ENCODE measurements at regions not wholly inside any gene's neighbourhood (a gene's known extent, or its start where the extent isn't known, plus 50 kb on each side); places are given as distances from the start of the nearest gene placed in this dataset.
"Not testable (repeated sequence)": the region's sequence is repeated elsewhere in the genome, so short reads cannot be mapped to it uniquely, and the experiment has no call there.

DNA sequence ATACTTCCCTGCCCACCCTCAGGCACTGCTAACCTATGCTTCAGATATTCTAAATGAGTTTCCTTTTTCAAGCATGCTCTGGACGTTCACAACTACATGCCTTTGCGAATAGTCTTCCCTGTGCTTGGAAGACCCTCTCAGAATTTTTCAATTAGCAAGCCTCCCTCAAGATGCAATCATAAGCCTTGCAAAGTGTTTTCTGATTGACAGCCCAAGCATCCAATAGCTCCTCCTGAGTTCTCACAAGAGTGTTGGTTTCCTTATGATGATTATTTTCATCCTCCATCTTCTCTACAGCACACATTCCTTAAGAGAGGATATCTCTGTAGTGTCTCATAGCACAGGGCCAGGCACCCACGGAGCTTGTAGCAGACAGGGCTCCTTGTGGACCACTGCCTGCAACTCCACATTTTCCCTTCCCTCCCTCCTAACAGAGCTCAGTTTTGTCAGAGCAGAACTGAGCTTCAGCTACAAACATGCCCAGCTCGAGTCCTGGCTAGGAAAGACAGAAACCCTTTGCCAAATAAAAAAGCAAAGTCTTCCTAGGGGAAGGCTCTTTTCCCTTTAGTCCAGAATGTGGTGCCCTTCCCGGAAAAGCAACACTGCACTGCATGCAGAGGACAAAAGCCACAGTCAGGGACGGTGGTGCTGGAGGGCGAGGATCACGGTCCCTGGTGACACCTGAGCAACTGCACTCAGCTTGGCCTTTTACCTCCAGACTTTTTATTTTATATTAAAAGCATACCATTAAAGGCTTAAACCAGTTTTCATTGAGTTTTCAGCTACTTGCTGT, 819.8 kb upstream of the ID2 start:
- in situ Hi-C loops (cut with HindIII; ENCODE audit: low sequenced_read_pairs) = no loop called here

DNA sequence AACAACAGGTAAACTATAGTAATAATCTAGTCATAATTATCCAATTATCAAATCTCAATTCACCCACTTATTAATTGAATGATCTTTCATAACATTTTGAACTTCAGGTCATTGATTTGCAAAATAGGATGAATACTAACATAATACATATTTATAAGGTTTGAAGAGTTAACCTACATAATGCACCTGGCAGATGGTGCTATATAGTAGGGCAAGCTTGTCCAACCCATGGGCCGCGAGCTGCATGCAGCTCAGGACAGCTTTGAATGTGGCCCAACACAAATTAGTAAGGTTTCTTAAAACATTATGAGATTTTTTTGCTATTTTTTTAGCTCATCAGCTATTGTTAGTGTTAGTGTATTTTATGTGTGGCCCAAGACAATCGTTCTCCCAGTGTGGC, 815.8 kb upstream of the ID2 start:
- in situ Hi-C loops (cut with HindIII; ENCODE audit: low sequenced_read_pairs) = no loop called here

DNA sequence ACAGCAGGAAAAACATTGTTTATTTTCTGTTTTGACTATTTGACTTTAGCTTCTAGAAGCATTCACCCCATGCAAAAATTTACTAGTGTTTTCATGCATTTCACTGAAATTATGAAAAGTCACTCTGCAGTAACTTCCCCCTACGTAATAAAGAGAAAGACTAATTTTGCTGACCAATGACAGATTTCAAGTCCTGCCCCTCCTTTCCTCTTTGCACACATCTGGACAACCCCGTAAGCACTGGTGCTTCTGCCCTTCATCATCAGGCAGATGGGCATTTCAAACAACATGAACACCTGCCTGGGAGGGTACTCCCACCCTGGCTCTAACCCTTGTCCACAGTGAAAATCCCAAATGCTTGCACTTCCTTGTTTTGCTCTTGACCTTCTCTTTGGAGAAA, 815.0 kb upstream of the ID2 start:
- in situ Hi-C loops (cut with HindIII; ENCODE audit: low sequenced_read_pairs) = no loop called here

DNA sequence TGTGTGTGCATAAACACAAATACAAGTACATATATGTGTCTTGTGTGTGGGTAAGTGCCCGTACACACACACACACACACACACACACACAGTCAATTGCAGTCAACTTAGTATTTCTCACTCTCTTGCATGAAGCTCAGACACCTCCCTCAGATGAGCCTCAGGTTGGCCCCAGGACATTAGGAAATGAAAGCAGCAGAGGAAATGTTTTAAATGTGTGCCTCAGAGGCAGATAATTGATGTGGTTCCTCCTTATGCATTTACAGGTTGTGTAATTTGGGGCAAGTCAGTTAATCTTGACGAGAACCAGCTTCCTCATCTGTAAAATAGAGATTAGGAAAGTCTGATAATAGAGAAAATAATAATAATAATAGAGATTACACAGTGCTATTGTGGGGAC, 814.0 kb upstream of the ID2 start:
- in situ Hi-C loops (cut with HindIII; ENCODE audit: low sequenced_read_pairs) = no loop called here

DNA sequence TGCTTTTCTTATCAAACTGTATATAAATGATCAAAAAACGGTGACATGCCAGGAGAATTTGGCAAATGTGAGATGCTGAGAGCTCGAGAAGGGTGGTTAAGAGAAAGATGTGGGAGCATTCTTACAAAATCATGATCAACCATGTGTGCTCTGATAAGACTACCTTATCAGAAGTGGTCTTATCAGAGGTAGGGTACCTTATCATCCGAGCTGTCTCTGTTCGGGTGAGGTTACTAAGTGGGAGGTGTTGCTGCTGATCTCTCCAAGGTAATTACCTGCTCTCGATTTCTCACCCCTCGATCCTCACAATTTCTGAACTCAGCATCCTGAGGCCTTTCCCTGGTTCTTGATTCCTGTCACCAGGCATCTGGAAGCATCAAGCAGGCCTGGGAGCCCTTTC, 813.0 kb upstream of the ID2 start:
- in situ Hi-C loops (cut with HindIII; ENCODE audit: low sequenced_read_pairs) = no loop called here

DNA sequence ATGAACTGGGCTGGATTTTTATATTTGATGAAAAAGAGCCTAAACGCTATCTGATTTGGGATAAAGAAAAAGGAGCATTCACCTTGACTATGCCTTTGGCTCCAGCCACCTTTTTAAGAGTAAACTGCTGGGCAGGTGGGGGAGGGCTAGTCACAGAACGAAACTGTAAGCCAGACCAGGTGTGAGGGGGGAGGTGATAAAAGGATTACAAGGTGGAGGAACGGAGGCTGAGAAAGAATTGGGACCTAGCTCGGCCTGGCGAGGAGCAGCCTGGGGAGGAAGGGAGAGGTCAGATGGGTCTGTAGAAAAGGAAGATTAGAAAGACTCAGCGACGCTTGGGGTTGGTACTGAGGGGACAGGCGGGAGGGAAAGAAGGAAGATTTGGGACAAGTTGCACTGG, 805.4 kb upstream of the ID2 start:
- in situ Hi-C loops (cut with HindIII; ENCODE audit: low sequenced_read_pairs) = not testable (repeated sequence)

DNA sequence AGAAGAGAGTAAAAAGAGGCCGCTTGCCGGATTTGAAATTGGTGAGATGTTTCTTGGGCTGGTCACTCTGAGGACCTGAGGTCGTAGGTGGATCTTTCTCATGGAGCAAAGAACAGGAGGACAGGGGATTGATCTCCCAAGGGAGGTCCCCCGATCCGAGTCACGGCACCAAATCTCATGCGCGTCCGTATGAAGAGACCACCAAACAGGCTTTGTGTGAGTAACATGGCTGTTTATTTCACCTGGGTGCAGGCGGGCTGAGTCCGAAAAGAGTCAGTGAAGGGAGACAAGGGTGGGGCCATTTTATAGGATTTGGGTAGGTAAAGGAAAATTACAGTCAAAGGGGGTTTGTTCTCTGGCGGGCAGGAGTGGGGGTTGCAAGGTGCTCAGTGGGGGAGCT, 803.6 kb upstream of the ID2 start:
- in situ Hi-C loops (cut with HindIII; ENCODE audit: low sequenced_read_pairs) = not testable (repeated sequence)

DNA sequence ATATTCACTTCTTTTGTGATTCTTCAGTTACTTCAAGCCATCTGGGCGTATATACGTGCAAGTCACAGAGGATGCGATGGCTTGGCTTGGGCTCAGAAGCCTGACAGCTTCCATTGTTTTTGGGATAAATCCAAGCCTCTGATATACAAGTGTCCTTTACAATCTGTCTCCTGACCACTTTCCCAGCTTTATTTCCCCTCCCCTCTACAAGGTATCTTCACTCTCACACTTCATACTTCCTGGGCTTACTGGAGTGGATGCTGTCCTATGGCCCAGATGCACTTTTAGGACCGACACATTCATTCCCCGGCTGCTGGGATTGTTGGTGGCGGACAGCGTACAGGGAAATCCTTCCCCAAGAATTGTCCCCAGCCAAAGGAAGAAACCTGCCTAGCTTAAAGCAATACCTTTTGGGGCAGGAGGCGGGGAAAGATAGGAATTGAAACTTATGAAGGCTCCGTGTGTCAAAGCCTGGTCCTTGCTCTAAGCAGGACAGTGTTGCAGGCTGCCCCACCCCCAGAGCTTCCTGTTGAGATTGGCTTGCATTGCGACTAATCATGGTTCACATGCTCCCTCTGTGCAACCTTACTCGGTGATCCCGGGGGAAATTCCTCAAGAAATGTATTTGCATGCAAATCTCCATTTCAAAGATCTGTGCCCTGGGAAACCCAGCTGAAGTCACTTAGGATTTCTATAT, 802.9 kb upstream of the ID2 start:
- in situ Hi-C loops (cut with HindIII; ENCODE audit: low sequenced_read_pairs) = no loop called here

DNA sequence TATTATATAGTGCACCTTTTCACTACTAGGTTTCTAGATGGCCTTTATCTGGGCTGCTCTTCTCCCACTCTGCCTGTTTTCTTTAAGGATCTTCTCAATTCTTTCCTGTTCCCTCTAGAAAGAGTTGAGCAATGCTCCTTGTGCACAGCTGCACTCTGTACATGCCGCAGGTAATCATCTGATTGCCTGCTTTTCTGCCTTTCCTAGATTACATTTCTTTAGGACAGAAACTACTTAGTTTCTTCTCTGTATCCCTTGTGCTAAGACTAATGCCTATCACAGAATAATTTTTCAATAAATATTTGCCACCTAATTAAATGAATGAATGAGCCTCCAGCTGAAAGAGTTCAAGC, 802.4 kb upstream of the ID2 start:
- in situ Hi-C loops (cut with HindIII; ENCODE audit: low sequenced_read_pairs) = no loop called here

DNA sequence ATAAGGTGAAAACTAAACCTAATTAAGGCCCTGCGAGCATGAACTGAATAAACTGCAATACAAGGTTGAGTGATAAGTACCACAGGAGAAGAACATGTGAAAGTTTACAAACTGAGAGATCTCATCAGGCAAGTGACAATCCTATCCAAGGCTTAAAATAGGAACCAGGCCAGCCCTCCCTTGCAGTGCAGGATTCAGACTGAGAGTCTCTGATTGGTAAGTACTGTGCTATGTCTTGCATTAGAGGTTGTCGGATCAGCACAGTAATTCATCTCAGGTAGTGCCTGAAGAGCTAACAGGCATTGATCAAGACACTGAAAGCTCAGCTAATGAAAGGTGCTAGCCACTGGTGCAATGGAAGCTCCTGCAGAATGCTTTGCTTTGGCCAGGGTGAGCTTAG, 801.7 kb upstream of the ID2 start:
- in situ Hi-C loops (cut with HindIII; ENCODE audit: low sequenced_read_pairs) = no loop called here

DNA sequence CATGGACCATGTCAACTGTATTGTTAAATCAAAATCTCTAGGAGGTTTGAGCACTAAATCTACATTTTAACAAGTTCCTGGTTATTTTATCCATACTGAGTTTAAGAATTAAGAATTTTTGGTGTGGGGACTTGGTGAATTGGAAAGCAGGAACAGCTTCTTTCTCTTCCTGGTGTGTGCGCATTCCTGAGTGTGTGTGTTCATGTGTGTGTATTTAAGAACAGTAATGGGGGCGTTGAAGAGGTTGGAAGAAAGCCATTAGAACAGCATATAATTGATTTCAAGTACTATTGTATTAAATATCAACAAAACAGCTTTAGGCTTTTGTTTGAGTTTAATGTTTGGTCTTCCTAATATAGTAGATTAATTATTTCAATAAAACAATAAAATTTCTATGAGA, 801.3 kb upstream of the ID2 start:
- in situ Hi-C loops (cut with HindIII; ENCODE audit: low sequenced_read_pairs) = no loop called here

DNA sequence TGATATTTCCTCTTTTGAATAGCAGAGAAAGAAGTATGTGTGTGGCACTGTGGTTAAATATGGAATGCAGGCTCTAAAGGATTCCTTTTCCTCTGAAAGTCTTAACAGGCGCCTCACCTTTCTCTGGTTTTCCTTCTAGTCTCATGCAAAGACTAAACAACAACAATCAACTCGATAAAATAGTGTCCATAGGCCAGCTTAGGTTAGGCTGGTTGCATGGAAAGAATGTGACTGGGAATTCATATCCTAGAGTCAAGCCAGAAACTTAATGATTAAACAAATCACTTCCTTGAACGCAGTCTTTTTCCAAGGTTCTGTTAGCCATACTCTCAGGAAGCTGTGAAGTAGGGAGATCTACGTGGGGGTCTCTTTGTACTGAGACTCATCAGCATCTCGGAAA, 800.8 kb upstream of the ID2 start:
- in situ Hi-C loops (cut with HindIII; ENCODE audit: low sequenced_read_pairs) = no loop called here

DNA sequence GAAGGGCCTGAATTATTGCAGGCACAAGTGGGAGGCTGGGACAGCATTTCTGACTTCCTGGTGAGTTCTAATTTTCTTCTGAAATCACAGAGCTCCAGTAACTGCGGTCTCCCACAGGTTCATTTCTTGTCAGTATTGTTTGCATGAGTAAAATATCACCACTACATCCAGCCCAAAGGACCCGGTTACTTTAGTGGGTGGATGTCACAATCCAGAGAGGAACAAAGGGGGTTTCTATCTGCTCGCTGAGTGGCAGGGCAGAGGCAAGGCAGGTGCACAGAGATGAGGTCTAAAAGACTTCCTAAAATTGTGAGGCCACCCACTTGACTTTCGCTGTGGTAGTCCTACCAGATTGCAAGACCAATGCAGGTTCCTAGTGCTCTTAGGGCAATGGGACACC, 800.4 kb upstream of the ID2 start:
- in situ Hi-C loops (cut with HindIII; ENCODE audit: low sequenced_read_pairs) = no loop called here

DNA sequence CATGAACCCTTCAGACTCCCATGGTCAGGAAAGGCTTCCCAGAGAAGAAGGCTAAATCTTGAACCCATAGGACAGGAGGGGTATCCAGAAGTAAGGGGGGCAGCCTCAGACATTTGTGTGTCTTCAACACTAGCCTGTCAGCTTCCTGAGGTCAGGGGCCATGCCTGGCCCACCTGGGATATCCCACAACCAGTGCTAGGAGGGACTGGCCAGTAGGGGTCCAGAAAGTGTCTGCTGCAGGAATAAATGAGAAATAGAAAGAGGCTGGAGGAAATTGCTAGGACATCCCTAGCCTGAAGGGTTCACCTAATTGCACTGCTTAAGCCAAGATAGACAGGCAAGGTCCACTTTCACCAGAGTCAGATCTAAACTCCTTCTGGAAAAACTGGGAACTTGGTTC, 799.6 kb upstream of the ID2 start:
- in situ Hi-C loops (cut with HindIII; ENCODE audit: low sequenced_read_pairs) = no loop called here

DNA sequence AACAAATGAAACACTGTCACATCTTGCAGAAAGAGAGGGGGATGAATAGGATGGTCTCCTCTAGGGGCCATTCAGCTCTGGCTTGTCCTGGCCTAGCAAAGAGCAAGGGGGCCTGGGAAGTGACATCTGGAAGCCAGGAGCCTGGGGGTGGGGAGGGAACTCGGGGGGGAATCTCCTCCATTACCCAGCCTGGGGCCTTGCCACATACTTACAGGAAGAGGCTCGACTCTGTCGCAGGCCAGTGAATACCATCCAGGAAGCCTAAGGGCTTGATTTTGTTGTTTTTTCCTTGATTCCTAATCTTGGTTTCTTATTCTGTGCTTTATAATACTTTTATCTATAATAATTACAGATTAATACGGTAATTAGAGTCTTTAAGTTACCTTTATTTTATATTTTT, 797.5 kb upstream of the ID2 start:
- in situ Hi-C loops (cut with HindIII; ENCODE audit: low sequenced_read_pairs) = no loop called here

DNA sequence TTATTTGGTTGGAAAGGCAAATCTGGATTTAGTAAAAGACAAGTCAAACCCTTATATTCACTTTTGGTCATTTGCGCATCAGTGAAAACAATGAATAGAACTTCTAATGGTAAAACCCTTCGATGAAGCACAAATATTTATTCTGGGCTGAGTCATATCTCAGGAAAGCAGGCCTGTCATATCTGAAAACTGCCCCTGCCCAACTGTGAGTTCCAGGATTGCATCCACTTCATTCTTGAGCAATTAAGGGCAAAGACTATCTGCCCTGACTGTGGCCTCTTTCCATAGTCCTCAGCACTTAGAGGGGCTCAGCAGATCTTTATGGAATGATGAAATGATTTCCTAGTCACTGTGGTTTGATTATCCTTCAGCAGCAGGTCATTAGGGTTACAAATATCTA, 795.2 kb upstream of the ID2 start:
- in situ Hi-C loops (cut with HindIII; ENCODE audit: low sequenced_read_pairs) = no loop called here

DNA sequence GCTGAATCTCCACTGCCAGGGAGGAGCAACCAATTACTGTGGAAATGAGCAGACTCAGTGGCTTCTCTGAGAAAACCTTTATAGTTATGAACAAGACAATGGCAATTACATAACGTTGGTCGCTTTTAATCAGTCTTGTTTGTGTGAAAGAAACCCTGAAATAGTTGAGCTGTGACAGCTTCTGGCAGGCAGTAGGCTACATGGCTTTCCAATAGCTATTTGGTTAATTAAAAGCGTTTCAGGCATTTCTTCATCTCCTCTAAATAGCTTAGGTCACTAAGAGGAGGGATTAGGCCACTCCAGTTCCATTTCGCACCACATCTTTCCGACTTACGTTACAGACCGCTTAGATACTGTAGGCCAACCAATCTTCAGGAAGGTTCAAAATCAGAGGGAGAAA, 794.4 kb upstream of the ID2 start:
- in situ Hi-C loops (cut with HindIII; ENCODE audit: low sequenced_read_pairs) = no loop called here

DNA sequence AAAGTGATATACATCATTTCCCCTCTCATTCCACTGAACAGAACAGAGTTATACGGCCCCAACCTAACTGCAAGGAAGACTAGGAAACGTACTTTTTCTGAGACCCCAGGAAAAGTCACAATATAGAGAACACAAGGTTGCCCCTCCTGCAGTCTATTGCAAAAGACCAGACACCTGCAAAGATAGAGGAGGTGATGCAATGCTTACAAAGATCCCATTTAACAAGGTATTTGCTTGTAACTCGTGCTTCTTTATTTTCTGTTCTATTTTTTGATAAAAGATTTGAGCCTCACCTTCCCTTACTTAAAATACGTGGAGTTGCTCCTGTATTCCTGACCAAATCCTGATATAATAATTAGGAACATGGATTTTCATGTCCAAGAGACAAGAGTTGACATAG, 793.0 kb upstream of the ID2 start:
- in situ Hi-C loops (cut with HindIII; ENCODE audit: low sequenced_read_pairs) = no loop called here

DNA sequence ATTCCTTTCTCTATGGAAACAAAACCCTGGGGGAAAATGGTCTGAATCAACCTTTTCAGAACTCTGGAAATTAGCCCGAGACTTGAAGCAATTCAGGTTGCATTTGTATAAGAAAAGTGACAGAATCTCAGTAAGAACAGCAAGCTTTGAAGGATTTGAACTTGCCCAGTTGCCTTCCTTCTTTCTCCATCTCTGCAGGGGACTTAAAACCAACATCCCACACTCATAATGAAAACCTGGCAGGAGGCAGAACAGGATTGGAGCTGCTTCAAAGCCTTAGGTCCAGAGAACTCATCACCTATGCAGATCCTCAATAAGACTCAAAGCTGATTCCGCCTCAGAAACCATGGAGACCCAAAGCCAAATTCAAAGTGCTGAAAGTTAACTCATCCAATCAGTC, 790.5 kb upstream of the ID2 start:
- in situ Hi-C loops (cut with HindIII; ENCODE audit: low sequenced_read_pairs) = no loop called here

DNA sequence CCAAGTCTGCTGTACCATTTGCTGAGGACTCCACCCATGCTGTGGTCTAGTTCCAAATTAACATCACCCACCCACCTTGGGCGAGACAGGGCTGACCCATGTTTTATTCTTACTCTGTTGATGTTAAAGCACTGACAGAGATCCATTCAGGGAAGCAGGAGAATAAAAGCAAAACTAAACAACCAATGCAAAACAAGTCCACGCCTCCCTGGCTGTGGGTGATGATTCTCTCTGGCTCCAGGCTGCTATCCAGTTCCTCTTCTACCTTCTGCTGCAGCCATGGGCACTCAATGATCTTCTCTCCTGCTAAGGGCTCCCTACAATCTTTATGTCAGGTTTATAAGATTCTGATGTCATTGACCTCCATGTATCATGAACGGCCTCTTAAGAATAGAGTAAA, 786.6 kb upstream of the ID2 start:
- in situ Hi-C loops (cut with HindIII; ENCODE audit: low sequenced_read_pairs) = no loop called here

DNA sequence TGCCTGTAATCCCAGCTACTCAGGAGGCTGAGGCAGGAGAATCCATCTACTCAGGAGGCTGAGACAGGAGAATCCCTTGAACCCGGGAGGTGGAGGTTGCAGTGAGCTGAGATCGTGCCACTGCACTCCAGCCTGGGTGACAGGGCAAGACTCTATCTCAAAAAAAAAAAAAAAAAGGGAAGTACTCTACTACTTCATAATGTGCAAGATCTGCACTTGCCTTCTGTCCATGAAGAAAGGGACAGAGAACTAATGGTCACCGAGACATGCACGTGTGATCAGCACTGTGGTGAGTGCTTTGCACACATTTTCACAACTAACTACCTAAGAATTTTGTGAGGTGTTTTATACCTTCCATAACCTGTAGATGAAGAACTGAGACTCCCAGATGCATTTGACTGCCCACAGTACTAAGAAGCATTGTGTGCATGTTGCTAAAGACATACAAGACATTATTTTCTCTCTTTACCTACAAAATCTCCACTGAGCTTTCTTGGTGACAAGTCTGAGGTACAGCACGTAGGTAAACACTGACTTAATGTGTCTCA, 784.8 kb upstream of the ID2 start:
- in situ Hi-C loops (cut with HindIII; ENCODE audit: low sequenced_read_pairs) = no loop called here

DNA sequence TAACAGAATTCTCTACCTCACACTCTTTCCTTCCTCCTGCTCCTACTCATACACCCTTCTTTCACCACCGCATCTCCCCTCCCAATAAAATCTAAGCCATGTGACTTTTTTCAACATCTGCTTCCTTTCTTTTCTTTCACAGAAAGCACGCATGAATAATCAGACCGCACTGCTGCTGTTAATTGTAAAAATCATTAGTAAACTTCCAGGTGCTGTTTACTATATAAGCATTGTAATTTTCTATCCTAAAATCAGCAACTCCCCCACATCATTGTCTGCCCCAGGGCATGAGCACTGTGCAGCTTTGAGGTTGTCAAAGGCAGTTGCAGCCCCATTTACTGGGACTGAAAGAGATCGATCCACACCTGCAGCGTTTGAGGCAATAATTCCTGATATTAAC, 782.6 kb upstream of the ID2 start:
- in situ Hi-C loops (cut with HindIII; ENCODE audit: low sequenced_read_pairs) = no loop called here

DNA sequence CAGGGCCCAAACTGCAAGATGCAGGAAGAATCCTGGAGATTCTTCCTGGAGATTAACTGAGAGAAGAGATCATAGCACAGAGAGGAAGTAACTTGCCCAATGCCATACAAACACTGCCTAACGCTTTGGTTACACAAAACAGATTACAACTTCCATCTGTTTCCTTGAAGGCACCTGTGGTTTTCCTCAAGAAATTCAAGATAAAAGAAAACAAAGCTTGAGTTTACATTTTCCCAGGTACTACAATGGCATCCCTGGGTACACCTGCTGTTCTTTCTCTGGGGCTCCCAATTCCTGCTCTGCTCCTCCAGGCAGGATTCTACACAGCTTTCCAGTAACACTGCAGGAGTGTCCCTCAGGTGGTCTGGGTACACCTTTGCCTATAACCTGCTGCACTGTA, 781.9 kb upstream of the ID2 start:
- in situ Hi-C loops (cut with HindIII; ENCODE audit: low sequenced_read_pairs) = no loop called here
